Heart left ventricle (tissue), 16 donors: ENCODE measurements at regions not wholly inside any gene's neighbourhood (a gene's known extent, or its start where the extent isn't known, plus 50 kb on each side); places are given as distances from the start of the nearest gene placed in this dataset.

Experiments
- ATAC-seq, 4 donors: fragments of 200-7000 bp; cut with Tn5 transposase; one replicate each; pipeline ENCODE4 v1.9.1; 2020 to 2022; ENCODE audit warnings: moderate library complexity in 4 of 4, mild to moderate bottlenecking in 3 of 4, moderate number of reproducible peaks in 1 of 4
- DNase-seq, 5 donors: peaks; one replicate each; pipeline ENCODE4 v3.0.0-alpha.2; 2020
- H3K27ac ChIP-seq, 12 donors: fragments of 200-600 bp; sonication (generic) in 4 of 12; one replicate each; pipeline versions ENCODE4 v1.5.0 to v1.8.0; 2016 to 2022; ENCODE audit warnings: mild to moderate bottlenecking in 2 of 12
- H3K27me3 ChIP-seq, 9 donors: fragments of 200-600 bp; sonication (generic) in 2 of 9; one replicate each; pipeline versions ENCODE4 v1.5.1 to v1.8.0; 2016 to 2022; ENCODE audit warnings: mild to moderate bottlenecking in 3 of 9
- H3K36me3 ChIP-seq, 9 donors: fragments of 200-600 bp; sonication (generic) in 2 of 9; one replicate each; pipeline versions ENCODE4 v1.5.0 to v1.8.0; 2018 to 2022; ENCODE audit warnings: mild to moderate bottlenecking in 2 of 9
- H3K4me1 ChIP-seq, 12 donors: fragments of 200-600 bp; sonication (generic) in 4 of 12; one replicate each; pipeline versions ENCODE4 v1.5.0 to v1.8.0; 2016 to 2022; ENCODE audit warnings: mild to moderate bottlenecking in 3 of 12
- H3K4me3 ChIP-seq, 12 donors: fragments of 200-600 bp; sonication (generic) in 4 of 12; one replicate each; pipeline versions ENCODE4 v1.5.0 to v1.8.0; 2017 to 2022; ENCODE audit warnings: mild to moderate bottlenecking in 9 of 12, moderate library complexity in 4 of 12
- H3K9me3 ChIP-seq, 12 donors: fragments of 200-600 bp; sonication (generic) in 4 of 12; one replicate each; pipeline versions ENCODE4 v1.5.0 to v1.8.0; 2016 to 2022; ENCODE audit warnings: mild to moderate bottlenecking in 1 of 12
- CTCF ChIP-seq, 12 donors: fragments of 200-600 bp; sonication (generic) in 4 of 12; IDR thresholded peaks; one replicate each; pipeline versions ENCODE4 v1.5.0 to v1.8.0; 2018 to 2022; ENCODE audit warnings: antibody characterized with exemption in 12 of 12, mild to moderate bottlenecking in 5 of 12
- POLR2A ChIP-seq, 2 donors: fragments of 450-650 bp; IDR thresholded peaks; one replicate each; pipeline ENCODE4 v1.6.1; 2017; ENCODE audit warnings: antibody characterized with exemption in 2 of 2, mild to moderate bottlenecking in 2 of 2, moderate library complexity in 2 of 2
- WGBS, 4 donors: extraction: QIAGEN DNeasy Blood & Tissue Kit in 2 of 4; methylation state at CpG; one replicate each; pipeline versions ENCODE4 v1.1.5 to v1.1.7; 2013 to 2018; 5-methylcytosine and 5-hydroxymethylcytosine counted together
- intact Hi-C, 10 donors: fragments of 100-400 bp; cut with DNase I; formaldehyde crosslinking; loops; one replicate each; pipeline versions ENCODE4 v1.11.1 to v1.14.2; 2022
- donor health status: ischemic (EF 13 %, LVEDD 7.1; RV severe dilation, severe dysfunction).
- donor health status: healthy with polysubstance abuse.
- donor health status: DM: no; HTN: yes; CAD: no.
- donor health status: DM: no; HTN: no; CAD: no.
- donor health status: ischemic (EF 25% LVEDD 6.9; RV normal size, moderate dysfunction).
- donor health status: ischemic (EF 25% LVEDD 5.7; RV mildly dilated, moderate dysfunction).
- donor health status: healthy.
- donor health status: DM: yes; HTN: yes; CAD: no.
- donor health status: ischemic (EF 35%, LVEDD 5.7; RV mildly dilated, moderate dysfunction).
- donor health status: nonischemic (EF 11% LVEDD 7.7; RV severe dilation, severe dysfunction).
- donor health status: DM: yes; HTN: yes; CAD: no.
- donor health status: PGD.
- donor health status: ischemic (EF 29% LVEDD 5.4; RV normal size, mild dysfunction).
- donor health status: nonischemic (EF 23%, LVEDD 6.1; RV moderate dilation, normal function).

- WGBS, 4 donors: 32 to 52% (median 44%) methylated on average over 3 of the region's 3 CpGs
- TF ChIP-seq CTCF (IDR thresholded peaks at IDR 0.05) (no peak), POLR2A (IDR thresholded peaks at IDR 0.05) (no peak)
- ATAC-seq: no peak
These were observed 393.5 kb upstream of the GRIA3 start for GRCh38 chrX:122790376-122791095.

GRCh38 chrX:122813876-122814275 is 370.2 kb upstream of the GRIA3 start:
- TF ChIP-seq POLR2A (IDR thresholded peaks at IDR 0.05): no peak
- no peak for TF ChIP-seq CTCF (IDR thresholded peaks at IDR 0.05)
- Histone ChIP-seq H3K36me3 (no peaks in the 10 kb centered on the region), H3K4me3 (no peak overlapping the region), H3K4me1 (no peaks in the 10 kb centered on the region), H3K27me3 (no peaks in the 10 kb centered on the region), H3K27ac (no peak overlapping the region), H3K9me3 (no peaks in the 10 kb centered on the region)
- ATAC-seq (no peak), DNase-seq (no peak)
- intact Hi-C loops: no loop called here
- WGBS, 4 donors: 57 to 68% (median 62%) methylated on average over 4 of the region's 4 CpGs

More at GRCh38 chrX:122790376-122791095, 393.5 kb upstream of the GRIA3 start:
- H3K9me3 ChIP-seq: peaks cover 0 to 7% (median 0%) of the 10 kb centered on the region in 12 donors
- no peaks in the 10 kb centered on the region for H3K4me1 ChIP-seq
- no peak overlapping the region for H3K27ac ChIP-seq
- intact Hi-C loops: no loop called here
- no peaks in the 10 kb centered on the region for H3K36me3 ChIP-seq
- no peak overlapping the region for H3K4me3 ChIP-seq
- DNase-seq: no peak
- no peaks in the 10 kb centered on the region for H3K27me3 ChIP-seq

GRCh38 chrX:122816288-122816687 is 367.8 kb upstream of the GRIA3 start:
- ATAC-seq (no peak), DNase-seq (no peak)
- Histone ChIP-seq H3K36me3 (no peaks in the 10 kb centered on the region), H3K27ac (no peak overlapping the region), H3K27me3 (no peaks in the 10 kb centered on the region), H3K4me3 (no peak overlapping the region), H3K9me3 (peaks cover 0 to 12% (median 0%) of the 10 kb centered on the region in 12 donors), H3K4me1 (no peaks in the 10 kb centered on the region)
- 68 to 96% (median 94%) methylated on average over 1 of the region's 1 CpG for WGBS, 4 donors
- TF ChIP-seq POLR2A (IDR thresholded peaks at IDR 0.05) (no peak), CTCF (IDR thresholded peaks at IDR 0.05) (no peak)
- intact Hi-C loops: no loop called here

GRCh38 chrX:122817321-122817955 is 366.6 kb upstream of the GRIA3 start:
- no peak overlapping the region for H3K4me3 ChIP-seq
- ATAC-seq (no peak), DNase-seq (no peak)
- peaks cover 0 to 22% (median 0%) of the 10 kb centered on the region in 12 donors for H3K9me3 ChIP-seq
- TF ChIP-seq POLR2A (IDR thresholded peaks at IDR 0.05) (no peak), CTCF (IDR thresholded peaks at IDR 0.05) (no peak)
- H3K4me1 ChIP-seq: no peaks in the 10 kb centered on the region
- H3K27me3 ChIP-seq: no peaks in the 10 kb centered on the region
- H3K27ac ChIP-seq: no peak overlapping the region
- intact Hi-C loops: no loop called here
- 80 to 87% (median 84%) methylated on average over 10 to 12 of the region's 12 CpGs for WGBS, 4 donors
- H3K36me3 ChIP-seq: no peaks in the 10 kb centered on the region
